Glutamatergic neuron (in vitro differentiated cells): ENCODE measurements at regions not wholly inside any gene's neighbourhood (a gene's known extent, or its start where the extent isn't known, plus 50 kb on each side); places are given as distances from the start of the nearest gene placed in this dataset.

Experiments used
- DNase-seq: peaks from one replicate; pipeline ENCODE4 v3.0.0; 2022
- H3K27ac Mint-ChIP-seq: one replicate; pipeline ENCODE4 v1.8.0; 2020; ENCODE audit warnings: mild to moderate bottlenecking, mixed read lengths, inconsistent platforms; ENCODE audit not compliant: unreplicated experiment
- H3K27me3 Mint-ChIP-seq: one replicate; pipeline ENCODE4 v1.8.0; 2020; ENCODE audit warnings: mild to moderate bottlenecking, moderate library complexity, mixed read lengths, inconsistent platforms; ENCODE audit not compliant: unreplicated experiment
- H3K36me3 Mint-ChIP-seq: one replicate; pipeline ENCODE4 v1.8.0; 2020; ENCODE audit warnings: mild to moderate bottlenecking, mixed read lengths, inconsistent platforms; ENCODE audit not compliant: unreplicated experiment
- H3K4me1 Mint-ChIP-seq: one replicate; pipeline ENCODE4 v1.8.0; 2020; ENCODE audit warnings: mild to moderate bottlenecking, low read depth, mixed read lengths, inconsistent platforms; ENCODE audit not compliant: unreplicated experiment
- H3K4me3 Mint-ChIP-seq: one replicate; pipeline ENCODE4 v1.8.0; 2020; ENCODE audit warnings: mild to moderate bottlenecking, mixed read lengths, inconsistent platforms; ENCODE audit not compliant: unreplicated experiment
- H3K9me3 Mint-ChIP-seq: one replicate; pipeline ENCODE4 v1.8.0; 2020; ENCODE audit warnings: mild to moderate bottlenecking, moderate library complexity, mixed read lengths, inconsistent platforms; ENCODE audit not compliant: unreplicated experiment
- CTCF ChIP-seq: fragments of 200-600 bp; sonication (generic); IDR thresholded peaks from one replicate; pipeline ENCODE4 v1.5.0; 2021; ENCODE audit not compliant: partially characterized antibody, unreplicated experiment

GRCh38 chr21:32061729-32062128 is 188.9 kb downstream of the HUNK start:
- H3K4me1 Mint-ChIP-seq, result no peaks in the 10 kb centered on the region
- no peak overlapping the region for H3K27ac Mint-ChIP-seq
- H3K36me3 Mint-ChIP-seq, result peaks cover 4% of the 10 kb centered on the region
- no peak for TF ChIP-seq CTCF
- no peak overlapping the region for H3K4me3 Mint-ChIP-seq
- peaks cover 5% of the 10 kb centered on the region for H3K9me3 Mint-ChIP-seq
- H3K27me3 Mint-ChIP-seq, result no peaks in the 10 kb centered on the region
- no peak for DNase-seq

DNA sequence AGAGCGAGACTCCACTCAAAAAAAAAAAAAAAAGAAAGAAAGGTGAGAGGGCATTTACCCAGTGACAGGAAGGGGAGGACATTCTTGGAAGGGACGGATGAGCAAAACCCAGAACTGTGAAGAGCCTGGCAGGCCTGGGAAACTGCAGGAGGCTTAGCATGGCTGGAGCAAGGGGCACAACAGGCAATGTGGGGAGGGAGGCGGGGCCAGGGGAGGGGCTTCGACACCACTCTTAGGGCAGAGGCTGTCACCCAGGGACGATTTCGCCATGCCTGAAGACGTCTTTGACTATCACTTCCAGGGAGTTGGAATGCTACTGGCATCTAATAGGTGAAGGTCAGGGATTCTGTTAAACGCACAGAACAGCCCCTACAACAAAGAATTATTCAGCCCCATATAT is 184.0 kb downstream of the HUNK start:
- Mint-ChIP-seq H3K4me3 (no peak overlapping the region), H3K36me3 (peaks cover 14% of the 10 kb centered on the region), H3K4me1 (no peaks in the 10 kb centered on the region), H3K9me3 (peaks cover 10% of the 10 kb centered on the region), H3K27ac (no peak overlapping the region), H3K27me3 (no peaks in the 10 kb centered on the region)
- TF ChIP-seq CTCF, result no peak
- no peak for DNase-seq

- Mint-ChIP-seq H3K9me3 (peaks cover 10% of the 10 kb centered on the region), H3K4me1 (no peaks in the 10 kb centered on the region), H3K27me3 (no peaks in the 10 kb centered on the region), H3K4me3 (no peak overlapping the region), H3K27ac (no peak overlapping the region), H3K36me3 (peaks cover 18% of the 10 kb centered on the region)
- no peak for DNase-seq
- no peak for TF ChIP-seq CTCF
Measured at GRCh38 chr21:32055305-32055704, 182.5 kb downstream of the HUNK start.
